ENCODE measurements at regions not wholly inside any gene's neighbourhood (a gene's known extent, or its start where the extent isn't known, plus 50 kb on each side); places are given as distances from the start of the nearest gene placed in this dataset.
"Not testable (repeated sequence)": the region's sequence is repeated elsewhere in the genome, so short reads cannot be mapped to it uniquely, and the experiment has no call there.

DNA sequence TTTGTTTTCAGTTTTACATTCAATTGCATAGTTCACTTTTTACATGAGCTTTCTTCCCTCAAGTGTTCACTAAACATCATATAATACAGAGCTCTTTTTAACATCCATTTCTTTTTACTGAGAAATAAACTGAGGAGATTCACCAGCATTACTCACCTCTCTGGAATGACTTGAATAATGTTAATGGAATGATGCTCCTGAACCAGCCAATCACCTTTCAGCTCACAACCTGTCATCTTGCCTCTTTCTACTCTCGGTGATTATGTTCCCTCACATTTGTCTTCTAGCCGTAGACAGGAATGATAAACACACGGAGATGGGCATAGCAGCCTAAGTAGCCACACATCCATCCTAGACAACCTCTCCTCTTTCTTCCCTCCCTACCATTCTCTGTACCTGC, 301.7 kb downstream of the PAX3 start:
- H3K9me3 ChIP-seq (ENCODE audit: control insufficient read depth in 1 of 2, insufficient read depth in 1 of 2, low read depth in 1 of 2, low read length in 2 of 2) = no peaks in the 10 kb centered on the region
- H2AFZ ChIP-seq (ENCODE audit: low read depth, low read length, poor library complexity, severe bottlenecking) = peak overlapping the region; percentile 71
- BruUV-seq (replicated peaks) = no TSS peak
- H3K27me3 ChIP-seq (ENCODE audit: insufficient read depth, low read length) = peaks cover 20% of the 10 kb centered on the region
- intact Hi-C loops (cut with micrococcal nuclease) = no loop called here
- no peak for TF ChIP-seq POLR2A (IDR thresholded peaks at IDR 0.05; ENCODE audit: borderline replicate concordance, extremely low read depth, insufficient read depth, insufficient read length)
- peak; percentile 67 for TF ChIP-seq FOSL1 (IDR thresholded peaks at IDR 0.05; ENCODE audit: low read depth)
- TF ChIP-seq CEBPB (IDR thresholded peaks at IDR 0.05; ENCODE audit: low read depth) = no peak
- peak overlapping the region; percentile 54 for H3K4me2 ChIP-seq (ENCODE audit: low read length)
- DNase-seq (ENCODE audit: low read depth, low spot score) (peak; percentile 43), ATAC-seq (peak; percentile 76)
- no peaks in the 10 kb centered on the region for H4K20me1 ChIP-seq (ENCODE audit: insufficient read depth)
- no peak overlapping the region; a peak in 1 of 4 replicates for H3K4me3 ChIP-seq (replicated peaks in 1 of 2; ENCODE audit: low read depth in 1 of 2, low read length in 2 of 2)
- H3K9me2 ChIP-seq (ENCODE audit: insufficient read depth) = no peaks in the 10 kb centered on the region
- ChIA-PET CTCF (interaction anchor here (1.0 to 1.4 kb wide), 2 partner anchors 10 to 12 kb away, joined by 3 read pairs; no protein-coding TSS in a partner anchor), POLR2A (no interaction called here), RAD21 (ENCODE audit: low non-redundant PET in 1 of 2, low total read pairs in 2 of 2, uncharacterized antibody in 2 of 2, unreplicated experiment in 2 of 2) (no interaction called here)
- no peak overlapping the region for H3K9ac ChIP-seq (ENCODE audit: low read length)
- no peaks in the 10 kb centered on the region for H3K79me2 ChIP-seq (ENCODE audit: insufficient read depth, low read length)
- H3K4me1 ChIP-seq (ENCODE audit: control insufficient read depth in 1 of 2, insufficient read depth in 2 of 2, low read length in 2 of 2) = peaks cover 15 to 28% of the 10 kb centered on the region in 2 experiments
- no peaks in the 10 kb centered on the region for H3K36me3 ChIP-seq (ENCODE audit: control insufficient read depth in 1 of 2, insufficient read depth in 2 of 2, low read length in 2 of 2)
- no peak overlapping the region for H3K27ac ChIP-seq (ENCODE audit: low read depth, low read length)

DNA sequence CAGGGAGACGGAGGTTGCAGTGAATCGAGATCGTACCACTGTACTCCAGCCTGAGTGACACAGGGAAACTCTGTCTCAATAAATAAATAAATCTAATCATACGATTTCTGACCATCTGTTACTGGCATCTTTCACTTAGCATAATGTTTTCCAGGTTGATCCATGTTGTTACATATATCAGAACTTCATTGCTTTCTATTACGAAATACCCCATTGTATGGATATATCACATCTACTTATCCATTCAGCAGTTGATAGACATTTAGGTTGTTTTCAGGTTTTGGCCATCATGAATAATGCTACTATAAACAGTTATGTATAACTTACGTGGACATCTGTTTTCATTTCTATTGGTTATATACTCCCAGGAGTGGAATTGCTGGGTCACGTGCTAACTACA, 303.9 kb downstream of the PAX3 start:
- BruUV-seq (replicated peaks) = no TSS peak
- Histone ChIP-seq H4K20me1 (ENCODE audit: insufficient read depth) (no peaks in the 10 kb centered on the region), H3K4me3 (replicated peaks in 1 of 2; ENCODE audit: low read depth in 1 of 2, low read length in 2 of 2) (no peak overlapping the region), H3K4me1 (ENCODE audit: control insufficient read depth in 1 of 2, insufficient read depth in 2 of 2, low read length in 2 of 2) (peaks cover 13 to 22% of the 10 kb centered on the region in 2 experiments), H3K36me3 (ENCODE audit: control insufficient read depth in 1 of 2, insufficient read depth in 2 of 2, low read length in 2 of 2) (no peaks in the 10 kb centered on the region), H3K27ac (ENCODE audit: low read depth, low read length) (no peak overlapping the region), H3K27me3 (ENCODE audit: insufficient read depth, low read length) (peaks cover 14% of the 10 kb centered on the region), H3K4me2 (ENCODE audit: low read length) (no peak overlapping the region), H3K79me2 (ENCODE audit: insufficient read depth, low read length) (no peaks in the 10 kb centered on the region), H3K9ac (ENCODE audit: low read length) (no peak overlapping the region), H2AFZ (ENCODE audit: low read depth, low read length, poor library complexity, severe bottlenecking) (no peak overlapping the region), H3K9me2 (ENCODE audit: insufficient read depth) (no peaks in the 10 kb centered on the region), H3K9me3 (ENCODE audit: control insufficient read depth in 1 of 2, insufficient read depth in 1 of 2, low read depth in 1 of 2, low read length in 2 of 2) (no peaks in the 10 kb centered on the region)
- ChIA-PET POLR2A (no interaction called here), RAD21 (ENCODE audit: low non-redundant PET in 1 of 2, low total read pairs in 2 of 2, uncharacterized antibody in 2 of 2, unreplicated experiment in 2 of 2) (no interaction called here), CTCF (no interaction called here)
- DNase-seq (ENCODE audit: low read depth, low spot score) (no peak), ATAC-seq (no peak)
- intact Hi-C loops (cut with micrococcal nuclease) = no loop called here
- TF ChIP-seq, protein P1, sequence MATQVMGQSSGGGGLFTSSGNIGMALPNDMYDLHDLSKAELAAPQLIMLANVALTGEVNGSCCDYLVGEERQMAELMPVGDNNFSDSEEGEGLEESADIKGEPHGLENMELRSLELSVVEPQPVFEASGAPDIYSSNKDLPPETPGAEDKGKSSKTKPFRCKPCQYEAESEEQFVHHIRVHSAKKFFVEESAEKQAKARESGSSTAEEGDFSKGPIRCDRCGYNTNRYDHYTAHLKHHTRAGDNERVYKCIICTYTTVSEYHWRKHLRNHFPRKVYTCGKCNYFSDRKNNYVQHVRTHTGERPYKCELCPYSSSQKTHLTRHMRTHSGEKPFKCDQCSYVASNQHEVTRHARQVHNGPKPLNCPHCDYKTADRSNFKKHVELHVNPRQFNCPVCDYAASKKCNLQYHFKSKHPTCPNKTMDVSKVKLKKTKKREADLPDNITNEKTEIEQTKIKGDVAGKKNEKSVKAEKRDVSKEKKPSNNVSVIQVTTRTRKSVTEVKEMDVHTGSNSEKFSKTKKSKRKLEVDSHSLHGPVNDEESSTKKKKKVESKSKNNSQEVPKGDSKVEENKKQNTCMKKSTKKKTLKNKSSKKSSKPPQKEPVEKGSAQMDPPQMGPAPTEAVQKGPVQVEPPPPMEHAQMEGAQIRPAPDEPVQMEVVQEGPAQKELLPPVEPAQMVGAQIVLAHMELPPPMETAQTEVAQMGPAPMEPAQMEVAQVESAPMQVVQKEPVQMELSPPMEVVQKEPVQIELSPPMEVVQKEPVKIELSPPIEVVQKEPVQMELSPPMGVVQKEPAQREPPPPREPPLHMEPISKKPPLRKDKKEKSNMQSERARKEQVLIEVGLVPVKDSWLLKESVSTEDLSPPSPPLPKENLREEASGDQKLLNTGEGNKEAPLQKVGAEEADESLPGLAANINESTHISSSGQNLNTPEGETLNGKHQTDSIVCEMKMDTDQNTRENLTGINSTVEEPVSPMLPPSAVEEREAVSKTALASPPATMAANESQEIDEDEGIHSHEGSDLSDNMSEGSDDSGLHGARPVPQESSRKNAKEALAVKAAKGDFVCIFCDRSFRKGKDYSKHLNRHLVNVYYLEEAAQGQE (IDR thresholded peaks at IDR 0.05; ENCODE audit: low read depth) = no peak
- TF ChIP-seq, protein P2, sequence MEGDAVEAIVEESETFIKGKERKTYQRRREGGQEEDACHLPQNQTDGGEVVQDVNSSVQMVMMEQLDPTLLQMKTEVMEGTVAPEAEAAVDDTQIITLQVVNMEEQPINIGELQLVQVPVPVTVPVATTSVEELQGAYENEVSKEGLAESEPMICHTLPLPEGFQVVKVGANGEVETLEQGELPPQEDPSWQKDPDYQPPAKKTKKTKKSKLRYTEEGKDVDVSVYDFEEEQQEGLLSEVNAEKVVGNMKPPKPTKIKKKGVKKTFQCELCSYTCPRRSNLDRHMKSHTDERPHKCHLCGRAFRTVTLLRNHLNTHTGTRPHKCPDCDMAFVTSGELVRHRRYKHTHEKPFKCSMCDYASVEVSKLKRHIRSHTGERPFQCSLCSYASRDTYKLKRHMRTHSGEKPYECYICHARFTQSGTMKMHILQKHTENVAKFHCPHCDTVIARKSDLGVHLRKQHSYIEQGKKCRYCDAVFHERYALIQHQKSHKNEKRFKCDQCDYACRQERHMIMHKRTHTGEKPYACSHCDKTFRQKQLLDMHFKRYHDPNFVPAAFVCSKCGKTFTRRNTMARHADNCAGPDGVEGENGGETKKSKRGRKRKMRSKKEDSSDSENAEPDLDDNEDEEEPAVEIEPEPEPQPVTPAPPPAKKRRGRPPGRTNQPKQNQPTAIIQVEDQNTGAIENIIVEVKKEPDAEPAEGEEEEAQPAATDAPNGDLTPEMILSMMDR (IDR thresholded peaks at IDR 0.05 in 2 of 3, conservative IDR thresholded peaks at IDR 0.05 in 1 of 3; ENCODE audit: borderline replicate concordance in 1 of 3, insufficient read depth in 1 of 3, low read depth in 2 of 3, low read length in 2 of 3) = no peak
- no peak for TF ChIP-seq RAD21 (IDR thresholded peaks at IDR 0.05; ENCODE audit: low read depth)

DNA sequence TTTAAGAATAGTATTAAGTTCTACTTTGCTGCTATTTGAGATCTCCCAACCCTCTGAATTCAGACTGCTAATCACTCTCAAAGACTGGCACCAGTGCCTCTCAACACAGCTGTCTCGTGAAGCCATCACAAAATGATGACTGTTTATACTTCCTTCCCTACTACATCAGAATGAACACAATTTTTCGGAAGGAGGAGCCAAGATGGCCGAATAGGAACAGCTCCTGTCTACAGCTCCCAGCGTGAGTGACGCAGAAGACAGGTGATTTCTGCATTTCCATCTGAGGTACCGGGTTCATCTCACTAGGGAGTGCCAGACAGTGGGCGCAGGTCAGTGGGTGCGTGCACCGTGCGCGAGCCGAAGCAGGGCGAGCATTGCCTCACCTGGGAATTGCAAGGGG, 314.4 kb downstream of the PAX3 start:
- RAD21 ChIA-PET (ENCODE audit: low non-redundant PET in 1 of 2, low total read pairs in 2 of 2, uncharacterized antibody in 2 of 2, unreplicated experiment in 2 of 2); ATAC-seq; CTCF ChIA-PET; intact Hi-C loops (cut with micrococcal nuclease); H3K27me3 ChIP-seq (ENCODE audit: insufficient read depth, low read length); H3K27ac ChIP-seq (ENCODE audit: low read depth, low read length); H3K9me3 ChIP-seq (ENCODE audit: control insufficient read depth in 1 of 2, insufficient read depth in 1 of 2, low read depth in 1 of 2, low read length in 2 of 2); H3K4me3 ChIP-seq (replicated peaks in 1 of 2; ENCODE audit: low read depth in 1 of 2, low read length in 2 of 2); H3K4me2 ChIP-seq (ENCODE audit: low read length); H4K20me1 ChIP-seq (ENCODE audit: insufficient read depth); H3K9me2 ChIP-seq (ENCODE audit: insufficient read depth); POLR2A ChIA-PET; H3K4me1 ChIP-seq (ENCODE audit: control insufficient read depth in 1 of 2, insufficient read depth in 2 of 2, low read length in 2 of 2); H3K36me3 ChIP-seq (ENCODE audit: control insufficient read depth in 1 of 2, insufficient read depth in 2 of 2, low read length in 2 of 2); BruUV-seq (replicated peaks); H3K9ac ChIP-seq (ENCODE audit: low read length); H2AFZ ChIP-seq (ENCODE audit: low read depth, low read length, poor library complexity, severe bottlenecking); H3K79me2 ChIP-seq (ENCODE audit: insufficient read depth, low read length); DNase-seq (ENCODE audit: low read depth, low spot score): not testable (repeated sequence)

Data from HCT116 (cell line).